Panc1 (cell line): ENCODE measurements at regions not wholly inside any gene's neighbourhood (a gene's known extent, or its start where the extent isn't known, plus 50 kb on each side); places are given as distances from the start of the nearest gene placed in this dataset.

ENCODE experiments used
- ATAC-seq: fragments of 200-7000 bp; cut with Tn5 transposase; 2 replicates; pipeline ENCODE4 v1.9.1; 2020; ENCODE audit warnings: mild to moderate bottlenecking, moderate library complexity
- BruUV-seq: library from RNA; stranded (reverse); fragments of 400-500 nt; replicated peaks from 2 replicates; lab custom pipeline; 2021; lab: Mats Ljungman, UMichigan
- CTCF ChIA-PET: fragments of 300-600 bp; sonication (Branson Sonifier 250); formaldehyde crosslinking; loops from one replicate; lab custom pipeline; 2022; ENCODE audit warnings: antibody characterized with exemption; lab: Charles Lee
- POLR2A ChIA-PET: fragments of 300-600 bp; sonication (Branson Sonifier 250); formaldehyde crosslinking; loops from one replicate; lab custom pipeline; 2022; ENCODE audit warnings: antibody characterized with exemption; lab: Charles Lee
- DNase-seq: peaks from one replicate; pipeline ENCODE4 v3.0.0-alpha.2; 2010; ENCODE audit warnings: low read depth, low spot score
- H3K27ac ChIP-seq: 2 replicates; pipeline ENCODE4 v1.5.1; 2011; ENCODE audit warnings: mild to moderate bottlenecking, low read length, inconsistent platforms
- H3K27me3 ChIP-seq: fragments of 200-500 bp; sonication (Bioruptor generic); 2 replicates; pipeline ENCODE4 v1.6.0; 2014; ENCODE audit warnings: low read length, inconsistent platforms; ENCODE audit not compliant: control insufficient read depth, insufficient read depth
- H3K36me3 ChIP-seq: fragments of 200-500 bp; sonication (Bioruptor generic); 2 replicates; pipeline ENCODE4 v1.5.1; 2014; ENCODE audit warnings: inconsistent platforms, mild to moderate bottlenecking, low read length, moderate library complexity; ENCODE audit not compliant: control insufficient read depth, insufficient read depth
- H3K4me1 ChIP-seq: 2 replicates; pipeline ENCODE4 v1.5.1; 2011; ENCODE audit warnings: inconsistent platforms, mild to moderate bottlenecking, low read length, moderate library complexity; ENCODE audit not compliant: control insufficient read depth, insufficient read depth
- H3K4me3 ChIP-seq, 2 experiments: 2 replicates each; pipeline ENCODE4 v1.5.1; 2011 to 2012; ENCODE audit warnings: low read depth in 2 of 2, low read length in 2 of 2, mild to moderate bottlenecking in 2 of 2, inconsistent platforms in 1 of 2, moderate library complexity in 1 of 2
- H3K9me3 ChIP-seq: fragments of 200-500 bp; sonication (Bioruptor generic); 2 replicates; pipeline ENCODE4 v1.5.1; 2014; ENCODE audit warnings: low read depth, mild to moderate bottlenecking, inconsistent platforms, low read length, moderate library complexity; ENCODE audit not compliant: control insufficient read depth, insufficient read depth
- CTCF ChIP-seq: fragments of 450-650 bp; IDR thresholded peaks from 2 replicates; pipeline ENCODE4 v1.5.1; 2017; ENCODE audit warnings: mild to moderate bottlenecking
- POLR2AphosphoS5 ChIP-seq: IDR thresholded peaks from 2 replicates; pipeline ENCODE4 v1.6.1; 2012; ENCODE audit warnings: mild to moderate bottlenecking, low read depth, low read length, moderate library complexity
- REST ChIP-seq, 2 experiments: IDR thresholded peaks; 2 replicates each; pipeline ENCODE4 v1.6.1; 2011 to 2012; ENCODE audit warnings: low read depth in 2 of 2, control low read depth in 1 of 2, low read length in 1 of 2, mild to moderate bottlenecking in 1 of 2, moderate library complexity in 1 of 2; ENCODE audit not compliant: insufficient read depth in 1 of 2
- SIN3A ChIP-seq: IDR thresholded peaks from 2 replicates; pipeline ENCODE4 v1.6.1; 2012; ENCODE audit warnings: low read depth, mild to moderate bottlenecking, low read length, moderate library complexity, borderline replicate concordance; ENCODE audit not compliant: insufficient read depth
- TCF7L2 ChIP-seq: IDR thresholded peaks from 2 replicates; pipeline ENCODE4 v1.6.1; 2011; ENCODE audit warnings: mild to moderate bottlenecking, low read depth, low read length, inconsistent platforms
- in situ Hi-C: cut with HindIII; loops from 2 replicates; pipeline ENCODE4 v1.10.0; 2016; ENCODE audit warnings: low sequenced_read_pairs, low pct_unique_long_range_greater_than_20kb
- intact Hi-C: fragments of 100-400 bp; cut with micrococcal nuclease; formaldehyde crosslinking; loops from one replicate; pipeline ENCODE4 v1.10.0; 2022; ENCODE audit not compliant: unreplicated experiment

GRCh38 chr18:66124394-66124793, 373.6 kb downstream of the CDH7 start:
- no peak overlapping the region for H3K27ac ChIP-seq
- intact Hi-C loops (no loop called here), in situ Hi-C loops (no loop called here)
- ATAC-seq (no peak), DNase-seq (no peak)
- no peak for TF ChIP-seq REST (IDR thresholded peaks at IDR 0.05; ENCODE audit: insufficient read depth in 1 of 2, low read depth in 2 of 2, low read length in 1 of 2)
- TF ChIP-seq CTCF, result no peak
- TF ChIP-seq SIN3A, result no peak
- TF ChIP-seq POLR2AphosphoS5, result no peak
- no peak for TF ChIP-seq TCF7L2
- CTCF ChIA-PET, result no interaction called here
- BruUV-seq, result no TSS peak
- no peaks in the 10 kb centered on the region for H3K27me3 ChIP-seq
- POLR2A ChIA-PET, result no interaction called here
- no peaks in the 10 kb centered on the region for H3K4me1 ChIP-seq
- H3K4me3 ChIP-seq, result no peak overlapping the region
- H3K9me3 ChIP-seq, result no peaks in the 10 kb centered on the region
- H3K36me3 ChIP-seq, result no peaks in the 10 kb centered on the region

- ATAC-seq, result no peak
- intact Hi-C loops, result no loop called here
- H3K27ac ChIP-seq, result no peak overlapping the region
- no peaks in the 10 kb centered on the region for H3K4me1 ChIP-seq
- in situ Hi-C loops, result no loop called here
- DNase-seq, result no peak
- no peak overlapping the region for H3K4me3 ChIP-seq
- H3K36me3 ChIP-seq, result no peaks in the 10 kb centered on the region
- no peaks in the 10 kb centered on the region for H3K9me3 ChIP-seq
- H3K27me3 ChIP-seq, result no peaks in the 10 kb centered on the region
- no peak for TF ChIP-seq POLR2AphosphoS5
- no peak for TF ChIP-seq REST (IDR thresholded peaks at IDR 0.05; ENCODE audit: insufficient read depth in 1 of 2, low read depth in 2 of 2, low read length in 1 of 2)
- no peak for TF ChIP-seq CTCF
- TF ChIP-seq TCF7L2, result no peak
- TF ChIP-seq SIN3A, result no peak
- POLR2A ChIA-PET, result no interaction called here
- CTCF ChIA-PET, result no interaction called here
- BruUV-seq, result no TSS peak
Measured at GRCh38 chr18:66119347-66119746, 368.5 kb downstream of the CDH7 start.
